HG02571 (cell line): ENCODE measurements at regions not wholly inside any gene's neighbourhood (a gene's known extent, or its start where the extent isn't known, plus 50 kb on each side); places are given as distances from the start of the nearest gene placed in this dataset.

Experiments
- ATAC-seq: cut with Tn5 transposase; IDR thresholded peaks from one replicate; pipeline ENCODE4 v1.9.1; 2021; ENCODE audit warnings: mild to moderate bottlenecking, moderate library complexity; ENCODE audit not compliant: unreplicated experiment

GRCh38 chrX:26411045-26411444 lies 195.1 kb downstream of the MAGEB5 start:
- ATAC-seq, result no peak

- ATAC-seq, result no peak
These were observed 193.7 kb downstream of the MAGEB5 start for GRCh38 chrX:26409636-26410035.

GRCh38 chrX:26387906-26388305 lies 171.9 kb downstream of the MAGEB5 start:
- ATAC-seq, result no peak

GRCh38 chrX:26376037-26376708 lies 160.2 kb downstream of the MAGEB5 start:
- ATAC-seq, result no peak

GRCh38 chrX:26375346-26375745 lies 159.4 kb downstream of the MAGEB5 start:
- ATAC-seq, result no peak

GRCh38 chrX:26373829-26374228 lies 157.9 kb downstream of the MAGEB5 start:
- ATAC-seq, result no peak

GRCh38 chrX:26352891-26353430 lies 137.0 kb downstream of the MAGEB5 start:
- ATAC-seq, result no peak

- ATAC-seq, result no peak
These were observed 131.2 kb downstream of the MAGEB5 start for GRCh38 chrX:26347171-26347570.

- ATAC-seq, result no peak
These were observed 118.3 kb downstream of the MAGEB5 start for GRCh38 chrX:26334232-26334631.

GRCh38 chrX:26328608-26329319 lies 112.8 kb downstream of the MAGEB5 start:
- no peak for ATAC-seq

GRCh38 chrX:26309262-26309661 lies 93.3 kb downstream of the MAGEB5 start:
- ATAC-seq, result no peak

GRCh38 chrX:26295425-26295824 lies 79.5 kb downstream of the MAGEB5 start:
- ATAC-seq, result no peak

GRCh38 chrX:26286836-26287235 lies 70.9 kb downstream of the MAGEB5 start:
- ATAC-seq, result no peak
